NCI-H2196 treated with DMSO at 0.1 percent for 48 hours (cell line): ENCODE measurements at regions not wholly inside any gene's neighbourhood (a gene's known extent, or its start where the extent isn't known, plus 50 kb on each side); places are given as distances from the start of the nearest gene placed in this dataset.

Experiments used
- DNase-seq: peaks from one replicate; lab custom pipeline; 2025; ENCODE audit not compliant: unreplicated experiment; lab: John Stamatoyannopoulos, UW

GRCh38 chr4:23202712-23203247 is 510.0 kb downstream of the GBA3 start:
- no peak for DNase-seq

- DNase-seq, result no peak
Observed at GRCh38 chr4:23194751-23195150, 502.0 kb downstream of the GBA3 start.

GRCh38 chr4:23174179-23174578 is 481.4 kb downstream of the GBA3 start:
- no peak for DNase-seq

GRCh38 chr4:23171976-23172375 is 479.2 kb downstream of the GBA3 start:
- no peak for DNase-seq

GRCh38 chr4:23169608-23170311 is 477.0 kb downstream of the GBA3 start:
- no peak for DNase-seq

GRCh38 chr4:23166919-23167318 is 474.2 kb downstream of the GBA3 start:
- no peak for DNase-seq

- no peak for DNase-seq
Observed at GRCh38 chr4:23166407-23166806, 473.7 kb downstream of the GBA3 start.

GRCh38 chr4:23165669-23166068 is 472.9 kb downstream of the GBA3 start:
- no peak for DNase-seq

- DNase-seq, result no peak
Observed at GRCh38 chr4:23163647-23164436, 471.1 kb downstream of the GBA3 start.

- DNase-seq, result no peak
Observed at GRCh38 chr4:23162275-23162674, 469.5 kb downstream of the GBA3 start.

- no peak for DNase-seq
Observed at GRCh38 chr4:23161787-23162186, 469.1 kb downstream of the GBA3 start.

GRCh38 chr4:23153076-23153475 is 460.3 kb downstream of the GBA3 start:
- no peak for DNase-seq

- DNase-seq, result no peak
Observed at GRCh38 chr4:23149815-23150214, 457.1 kb downstream of the GBA3 start.

- DNase-seq, result no peak
Observed at GRCh38 chr4:23144707-23145106, 452.0 kb downstream of the GBA3 start.

GRCh38 chr4:23135792-23136645 is 443.3 kb downstream of the GBA3 start:
- DNase-seq, result peak; percentile 3

GRCh38 chr4:23134331-23134730 is 441.6 kb downstream of the GBA3 start:
- no peak for DNase-seq

- DNase-seq, result no peak
Observed at GRCh38 chr4:23130845-23131244, 438.1 kb downstream of the GBA3 start.

- DNase-seq, result no peak
Observed at GRCh38 chr4:23125118-23125517, 432.4 kb downstream of the GBA3 start.

GRCh38 chr4:23122666-23123400 is 430.1 kb downstream of the GBA3 start:
- no peak for DNase-seq

- DNase-seq, result no peak
Observed at GRCh38 chr4:23120374-23120773, 427.6 kb downstream of the GBA3 start.

GRCh38 chr4:23117826-23118225 is 425.1 kb downstream of the GBA3 start:
- DNase-seq, result no peak
